ENCODE measurements at regions not wholly inside any gene's neighbourhood (a gene's known extent, or its start where the extent isn't known, plus 50 kb on each side); places are given as distances from the start of the nearest gene placed in this dataset.

- TF ChIP-seq CTCF (conservative IDR thresholded peaks at IDR 0.05) (no peak), ZFX (IDR thresholded peaks at IDR 0.05) (no peak)
Observed at GRCh38 chr6:145069966-145070365, 665.4 kb downstream of the EPM2A start.

Data from C4-2B (cell line).